ENCODE measurements at regions not wholly inside any gene's neighbourhood (a gene's known extent, or its start where the extent isn't known, plus 50 kb on each side); places are given as distances from the start of the nearest gene placed in this dataset.

- ATAC-seq (no peak), DNase-seq (no peak)
- Histone ChIP-seq H3K36me3 (no peaks in the 10 kb centered on the region), H3K4me1 (peaks cover 0 to 6% (median 0%) of the 10 kb centered on the region in 4 donors), H3K27ac (no peak overlapping the region), H3K4me3 (no peak overlapping the region), H3K27me3 (no peaks in the 10 kb centered on the region), H3K9me3 (no peaks in the 10 kb centered on the region)
- intact Hi-C loops (cut with DNase I) = no loop called here
- 61% methylated on average over 3 of the region's 3 CpGs for WGBS (ENCODE audit: insufficient coverage, low coverage, low lambda C conversion rate, missing lambda C conversion rate)
- TF ChIP-seq CTCF (IDR thresholded peaks at IDR 0.05) (no peak), POLR2A (IDR thresholded peaks at IDR 0.05) (no peak)
Observed at GRCh38 chr6:11294228-11294627, 61.8 kb upstream of the NEDD9 start.

- Histone ChIP-seq H3K27ac (no peak overlapping the region), H3K36me3 (no peaks in the 10 kb centered on the region), H3K27me3 (no peaks in the 10 kb centered on the region), H3K4me3 (no peak overlapping the region), H3K4me1 (no peaks in the 10 kb centered on the region), H3K9me3 (no peaks in the 10 kb centered on the region)
- ATAC-seq (no peak), DNase-seq (no peak)
- intact Hi-C loops (cut with DNase I) = no loop called here
- TF ChIP-seq CTCF (IDR thresholded peaks at IDR 0.05) = no peak
- no peak for TF ChIP-seq POLR2A (IDR thresholded peaks at IDR 0.05)
Observed at GRCh38 chr6:11292594-11293236, 60.2 kb upstream of the NEDD9 start.

- ATAC-seq = no peak
- Histone ChIP-seq H3K27ac (no peak overlapping the region), H3K9me3 (no peaks in the 10 kb centered on the region), H3K4me1 (no peaks in the 10 kb centered on the region), H3K27me3 (no peaks in the 10 kb centered on the region), H3K36me3 (no peaks in the 10 kb centered on the region), H3K4me3 (no peak overlapping the region)
- 54% methylated on average over 4 of the region's 4 CpGs for WGBS (ENCODE audit: insufficient coverage, low coverage, low lambda C conversion rate, missing lambda C conversion rate)
- no peak for TF ChIP-seq CTCF (IDR thresholded peaks at IDR 0.05)
- TF ChIP-seq POLR2A (IDR thresholded peaks at IDR 0.05) = no peak
- no peak for DNase-seq
- intact Hi-C loops (cut with DNase I) = no loop called here
Observed at GRCh38 chr6:11292091-11292490, 59.6 kb upstream of the NEDD9 start.

GRCh38 chr6:11291582-11291981 lies 59.1 kb upstream of the NEDD9 start:
- Histone ChIP-seq H3K4me1 (no peaks in the 10 kb centered on the region), H3K27ac (no peak overlapping the region), H3K27me3 (no peaks in the 10 kb centered on the region), H3K4me3 (no peak overlapping the region), H3K36me3 (no peaks in the 10 kb centered on the region), H3K9me3 (no peaks in the 10 kb centered on the region)
- ATAC-seq (no peak), DNase-seq (no peak)
- no peak for TF ChIP-seq POLR2A (IDR thresholded peaks at IDR 0.05)
- TF ChIP-seq CTCF (IDR thresholded peaks at IDR 0.05) = no peak
- intact Hi-C loops (cut with DNase I) = no loop called here
- 73% methylated on average over 4 of the region's 4 CpGs for WGBS (ENCODE audit: insufficient coverage, low coverage, low lambda C conversion rate, missing lambda C conversion rate)

- H3K4me1 ChIP-seq = no peaks in the 10 kb centered on the region
- WGBS (ENCODE audit: insufficient coverage, low coverage, low lambda C conversion rate, missing lambda C conversion rate) = 89% methylated on average over 8 of the region's 8 CpGs
- H3K36me3 ChIP-seq = no peaks in the 10 kb centered on the region
- DNase-seq (no peak), ATAC-seq (no peak)
- no peaks in the 10 kb centered on the region for H3K27me3 ChIP-seq
- H3K9me3 ChIP-seq = no peaks in the 10 kb centered on the region
- no peak overlapping the region for H3K4me3 ChIP-seq
- TF ChIP-seq POLR2A (IDR thresholded peaks at IDR 0.05) (no peak), CTCF (IDR thresholded peaks at IDR 0.05) (no peak)
- intact Hi-C loops (cut with DNase I) = no loop called here
- H3K27ac ChIP-seq = no peak overlapping the region
Observed at GRCh38 chr6:11290027-11290426, 57.6 kb upstream of the NEDD9 start.
